ENCODE measurements at regions not wholly inside any gene's neighbourhood (a gene's known extent, or its start where the extent isn't known, plus 50 kb on each side); places are given as distances from the start of the nearest gene placed in this dataset.

DNA sequence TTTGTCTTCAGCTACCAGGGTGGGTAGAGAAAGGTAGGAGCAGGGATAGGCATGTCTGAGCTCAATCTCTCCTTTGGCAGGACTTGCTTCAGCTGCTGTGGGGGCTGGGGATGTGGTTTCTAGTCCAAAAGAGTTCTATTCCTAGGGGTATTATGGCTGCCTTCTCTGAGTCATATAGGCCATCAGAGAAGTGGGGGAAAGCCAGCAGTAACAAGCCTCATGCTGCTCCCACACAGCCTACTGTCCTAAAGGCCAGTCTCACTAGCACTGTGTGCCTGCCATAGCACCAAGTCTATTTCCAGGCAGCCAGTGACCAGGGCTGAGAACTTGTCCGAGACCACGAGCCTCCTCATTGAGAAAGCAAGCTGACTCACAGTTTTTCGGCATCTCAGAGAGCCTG lies 270.6 kb downstream of the DCAF12L2 start:
- no peak for TF ChIP-seq POLR2A (IDR thresholded peaks at IDR 0.05)
- TF ChIP-seq, protein P1, sequence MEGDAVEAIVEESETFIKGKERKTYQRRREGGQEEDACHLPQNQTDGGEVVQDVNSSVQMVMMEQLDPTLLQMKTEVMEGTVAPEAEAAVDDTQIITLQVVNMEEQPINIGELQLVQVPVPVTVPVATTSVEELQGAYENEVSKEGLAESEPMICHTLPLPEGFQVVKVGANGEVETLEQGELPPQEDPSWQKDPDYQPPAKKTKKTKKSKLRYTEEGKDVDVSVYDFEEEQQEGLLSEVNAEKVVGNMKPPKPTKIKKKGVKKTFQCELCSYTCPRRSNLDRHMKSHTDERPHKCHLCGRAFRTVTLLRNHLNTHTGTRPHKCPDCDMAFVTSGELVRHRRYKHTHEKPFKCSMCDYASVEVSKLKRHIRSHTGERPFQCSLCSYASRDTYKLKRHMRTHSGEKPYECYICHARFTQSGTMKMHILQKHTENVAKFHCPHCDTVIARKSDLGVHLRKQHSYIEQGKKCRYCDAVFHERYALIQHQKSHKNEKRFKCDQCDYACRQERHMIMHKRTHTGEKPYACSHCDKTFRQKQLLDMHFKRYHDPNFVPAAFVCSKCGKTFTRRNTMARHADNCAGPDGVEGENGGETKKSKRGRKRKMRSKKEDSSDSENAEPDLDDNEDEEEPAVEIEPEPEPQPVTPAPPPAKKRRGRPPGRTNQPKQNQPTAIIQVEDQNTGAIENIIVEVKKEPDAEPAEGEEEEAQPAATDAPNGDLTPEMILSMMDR (IDR thresholded peaks at IDR 0.05): no peak

All from heart left ventricle (tissue), 13 donors.